OCI-LY3 (cell line): ENCODE measurements at regions not wholly inside any gene's neighbourhood (a gene's known extent, or its start where the extent isn't known, plus 50 kb on each side); places are given as distances from the start of the nearest gene placed in this dataset.

Source experiments
- H2AFZ ChIP-seq: fragments of 200-600, 300-600 bp; shearing (Covaris generic); 2 replicates; pipeline ENCODE4 v1.6.0; 2014; ENCODE audit warnings: antibody characterized with exemption, low read depth, low read length
- H3K27ac ChIP-seq: fragments of 200-600, 300-600 bp; sonication (generic); 2 replicates; pipeline ENCODE4 v1.5.1; 2014; ENCODE audit warnings: mild to moderate bottlenecking, low read length, moderate library complexity, mixed read lengths
- H3K27me3 ChIP-seq: fragments of 200-600, 300-600 bp; sonication (generic); 2 replicates; pipeline ENCODE4 v1.6.1; 2014; ENCODE audit warnings: low read depth, low read length, mixed read lengths
- H3K36me3 ChIP-seq: fragments of 200-600, 300-600 bp; sonication (generic); replicated peaks from 2 replicates; pipeline ENCODE3; 2014; ENCODE audit warnings: low read depth, low read length, mixed read lengths
- H3K4me1 ChIP-seq: fragments of 300-600, 200-600 bp; sonication (generic); 2 replicates; pipeline ENCODE4 v1.6.1; 2014; ENCODE audit warnings: low read length, mixed read lengths
- H3K4me2 ChIP-seq: fragments of 200-600, 300-600 bp; sonication (generic); 2 replicates; pipeline ENCODE4 v1.6.1; 2014; ENCODE audit warnings: low read length, mixed read lengths
- H3K4me3 ChIP-seq: fragments of 300-600, 200-600 bp; sonication (generic); 2 replicates; pipeline ENCODE4 v1.5.1; 2014; ENCODE audit warnings: antibody characterized with exemption, mild to moderate bottlenecking, low read length, moderate library complexity
- H3K79me2 ChIP-seq: fragments of 300-600, 200-600 bp; shearing (Covaris generic); 2 replicates; pipeline ENCODE4 v1.6.1; 2014; ENCODE audit warnings: mild to moderate bottlenecking, low read length, mixed read lengths
- H3K9ac ChIP-seq: fragments of 300-600, 200-600 bp; shearing (Covaris generic); 2 replicates; pipeline ENCODE4 v1.6.0; 2014; ENCODE audit warnings: mild to moderate bottlenecking, low read length, moderate library complexity
- H3K9me3 ChIP-seq: fragments of 200-600, 300-600 bp; shearing (Covaris generic); 2 replicates; pipeline ENCODE4 v1.6.1; 2014; ENCODE audit warnings: low read length, mixed read lengths; ENCODE audit not compliant: insufficient read depth
- H4K20me1 ChIP-seq: fragments of 200-600, 300-600 bp; sonication (generic); 2 replicates; pipeline ENCODE4 v1.6.1; 2016; ENCODE audit warnings: low read length, mixed read lengths; ENCODE audit not compliant: insufficient read depth
- CTCF ChIP-seq: fragments of 200-600, 300-600 bp; sonication (generic); IDR thresholded peaks from 2 replicates; pipeline ENCODE4 v1.5.1; 2014; ENCODE audit warnings: antibody characterized with exemption, low read length, low read depth
- EZH2phosphoT487 ChIP-seq: fragments of 200-600 bp; shearing (Covaris generic); IDR thresholded peaks from 2 replicates; pipeline ENCODE4 v1.6.1; 2018; ENCODE audit warnings: antibody characterized with exemption, mixed run types, low read depth

DNA sequence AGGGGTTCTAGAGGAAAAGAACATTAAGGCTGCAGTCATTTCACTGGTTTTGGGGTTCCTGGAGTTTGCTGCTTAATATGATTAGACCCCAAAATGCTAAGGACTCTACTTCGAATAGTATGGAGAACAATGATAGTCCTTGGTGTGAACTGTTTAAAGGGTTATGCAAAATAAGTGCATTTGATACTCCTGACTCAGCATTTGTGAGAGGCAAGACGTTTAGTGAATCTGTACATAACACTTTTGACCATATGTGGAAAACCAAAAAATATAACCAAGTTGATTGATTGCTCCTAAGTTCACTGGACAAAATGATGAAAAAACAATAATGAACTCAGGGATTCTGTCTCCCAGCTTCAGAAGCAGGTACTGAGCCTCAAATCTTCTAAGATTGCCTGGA lies 414.1 kb downstream of the SH3BGRL start:
- H4K20me1 ChIP-seq = no peaks in the 10 kb centered on the region
- H2AFZ ChIP-seq = no peak overlapping the region
- H3K4me2 ChIP-seq = no peak overlapping the region
- no peaks in the 10 kb centered on the region for H3K79me2 ChIP-seq
- H3K4me3 ChIP-seq = no peak overlapping the region
- TF ChIP-seq CTCF (no peak), EZH2phosphoT487 (no peak)
- H3K9me3 ChIP-seq = no peaks in the 10 kb centered on the region
- H3K27me3 ChIP-seq = no peaks in the 10 kb centered on the region
- no peak overlapping the region for H3K9ac ChIP-seq
- H3K4me1 ChIP-seq = no peaks in the 10 kb centered on the region
- no peaks in the 10 kb centered on the region for H3K36me3 ChIP-seq
- H3K27ac ChIP-seq = no peak overlapping the region

- Histone ChIP-seq H3K27ac (no peak overlapping the region), H3K36me3 (no peaks in the 10 kb centered on the region), H4K20me1 (no peaks in the 10 kb centered on the region), H3K9ac (no peak overlapping the region), H3K9me3 (no peaks in the 10 kb centered on the region), H3K4me1 (no peaks in the 10 kb centered on the region), H3K27me3 (no peaks in the 10 kb centered on the region), H2AFZ (no peak overlapping the region), H3K4me3 (no peak overlapping the region), H3K4me2 (no peak overlapping the region), H3K79me2 (no peaks in the 10 kb centered on the region)
- TF ChIP-seq EZH2phosphoT487 (no peak), CTCF (no peak)
These were observed 460.5 kb downstream of the SH3BGRL start for GRCh38 chrX:81662381-81662780.

GRCh38 chrX:81708487-81708886 lies 506.6 kb downstream of the SH3BGRL start:
- Histone ChIP-seq H3K4me2 (no peak overlapping the region), H3K36me3 (no peaks in the 10 kb centered on the region), H3K79me2 (no peaks in the 10 kb centered on the region), H3K27me3 (no peaks in the 10 kb centered on the region), H3K27ac (no peak overlapping the region), H3K9me3 (no peaks in the 10 kb centered on the region), H3K4me3 (no peak overlapping the region), H3K9ac (no peak overlapping the region), H4K20me1 (no peaks in the 10 kb centered on the region), H3K4me1 (no peaks in the 10 kb centered on the region), H2AFZ (no peak overlapping the region)
- TF ChIP-seq EZH2phosphoT487 (no peak), CTCF (no peak)

DNA sequence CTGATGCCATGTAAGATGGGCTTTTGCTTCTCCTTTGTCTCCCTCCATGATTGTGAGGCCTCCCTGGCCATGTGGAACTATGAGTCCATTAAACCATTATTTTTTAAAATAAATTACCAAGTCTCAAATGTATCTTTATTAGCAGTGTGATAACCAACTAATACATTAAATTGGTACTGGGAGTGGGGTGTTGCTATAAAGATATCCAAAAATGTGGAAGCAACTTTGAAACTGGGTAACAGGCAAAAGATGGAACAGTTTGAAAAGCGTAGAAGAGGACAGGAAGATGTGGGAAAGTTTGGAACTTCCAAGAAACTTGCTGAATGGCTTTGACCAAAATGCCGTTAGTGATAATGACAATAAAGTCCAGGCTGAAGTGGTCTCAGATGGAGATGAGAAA lies 526.7 kb downstream of the SH3BGRL start:
- Histone ChIP-seq H3K36me3 (no peaks in the 10 kb centered on the region), H3K79me2 (no peaks in the 10 kb centered on the region), H3K9me3 (no peaks in the 10 kb centered on the region), H4K20me1 (no peaks in the 10 kb centered on the region), H3K9ac (no peak overlapping the region), H3K4me2 (no peak overlapping the region), H3K4me1 (no peaks in the 10 kb centered on the region), H2AFZ (no peak overlapping the region), H3K27me3 (no peaks in the 10 kb centered on the region), H3K4me3 (no peak overlapping the region), H3K27ac (no peak overlapping the region)
- TF ChIP-seq EZH2phosphoT487 (no peak), CTCF (no peak)
